CD4-positive, alpha-beta T cell (primary cell): ENCODE measurements at regions not wholly inside any gene's neighbourhood (a gene's known extent, or its start where the extent isn't known, plus 50 kb on each side); places are given as distances from the start of the nearest gene placed in this dataset.

ENCODE experiments used
- ATAC-seq: fragments of 200-7000 bp; cut with Tn5 transposase; one replicate; pipeline ENCODE4 v1.10.0; 2022; ENCODE audit warnings: mild to moderate bottlenecking; ENCODE audit not compliant: poor library complexity
- CTCF ChIA-PET: fragments of 350-600 bp; sonication (Branson Sonifier 250); formaldehyde crosslinking; loops from one replicate; lab custom pipeline; 2021; ENCODE audit warnings: antibody characterized with exemption, inconsistent platforms; lab: Charles Lee
- POLR2A ChIA-PET: fragments of 350-600 bp; sonication (Branson Sonifier 250); formaldehyde crosslinking; loops from one replicate; lab custom pipeline; 2021; ENCODE audit warnings: antibody characterized with exemption, inconsistent platforms; lab: Charles Lee
- DNase-seq, 14 experiments: peaks; one replicate each; pipeline ENCODE4 v3.0.0-alpha.2; 2013 to 2020; ENCODE audit warnings: mixed read lengths in 2 of 14
- H3K27ac ChIP-seq, 2 donors: one replicate each; pipeline versions ENCODE4 v1.5.1 to v1.7.0; 2013; ENCODE audit warnings: low read length in 2 of 2, low read depth in 1 of 2, mild to moderate bottlenecking in 1 of 2
- H3K27me3 ChIP-seq, 2 experiments: 1 replicate in 1 of 2; 2 replicates in 1 of 2; pipeline versions ENCODE4 v1.6.1 to v1.7.0; 2013; ENCODE audit warnings: low read length in 2 of 2, control low read depth in 1 of 2, mild to moderate bottlenecking in 1 of 2, moderate library complexity in 1 of 2; ENCODE audit not compliant: insufficient read depth in 2 of 2, control insufficient read depth in 1 of 2
- H3K36me3 ChIP-seq: one replicate; pipeline ENCODE4 v1.6.1; 2013; ENCODE audit warnings: low read length, control low read depth; ENCODE audit not compliant: insufficient read depth
- H3K4me1 ChIP-seq: one replicate; pipeline ENCODE4 v1.6.1; 2013; ENCODE audit warnings: low read length, control low read depth; ENCODE audit not compliant: insufficient read depth
- H3K4me3 ChIP-seq: one replicate; pipeline ENCODE4 v1.5.1; 2013; ENCODE audit warnings: mild to moderate bottlenecking, low read length, moderate library complexity
- H3K9me3 ChIP-seq, 2 experiments: 1 replicate in 1 of 2; 2 replicates in 1 of 2; pipeline versions ENCODE4 v1.6.1 to v1.7.0; 2013; ENCODE audit warnings: low read length in 2 of 2, mild to moderate bottlenecking in 2 of 2, control low read depth in 1 of 2, moderate library complexity in 1 of 2; ENCODE audit not compliant: control insufficient read depth in 1 of 2, insufficient read depth in 1 of 2
- H3K27ac Mint-ChIP-seq: one replicate; pipeline ENCODE4 v1.8.0; 2020; ENCODE audit warnings: mixed read lengths
- H3K27me3 Mint-ChIP-seq: one replicate; pipeline ENCODE4 v1.8.0; 2021; ENCODE audit warnings: mixed read lengths
- H3K36me3 Mint-ChIP-seq: one replicate; pipeline ENCODE4 v1.8.0; 2021; ENCODE audit warnings: low read depth, mixed read lengths
- H3K4me1 Mint-ChIP-seq: one replicate; pipeline ENCODE4 v1.8.0; 2021; ENCODE audit warnings: low read depth, mixed read lengths
- H3K4me3 Mint-ChIP-seq: one replicate; pipeline ENCODE4 v1.8.0; 2020; ENCODE audit warnings: mild to moderate bottlenecking, mixed read lengths
- H3K9me3 Mint-ChIP-seq: one replicate; pipeline ENCODE4 v1.8.0; 2020; ENCODE audit warnings: mixed read lengths
- CTCF ChIP-seq: fragments of 200-600 bp; IDR thresholded peaks from one replicate; pipeline ENCODE4 v1.8.0; 2022; ENCODE audit warnings: antibody characterized with exemption, mild to moderate bottlenecking
- intact Hi-C, 2 experiments: fragments of 100-400 bp; cut with DNase I in 1 of 2; cut with micrococcal nuclease in 1 of 2; formaldehyde crosslinking; loops; one replicate each; pipeline versions ENCODE4 v1.15.1 to v1.9.0; 2023 to 2025; cut with DNase I, micrococcal nuclease

GRCh38 chr9:106339882-106340281 lies 523.1 kb upstream of the ZNF462 start:
- no peaks in the 10 kb centered on the region for H3K36me3 Mint-ChIP-seq
- intact Hi-C loops, result no loop called here
- Histone ChIP-seq H3K4me1 (no peaks in the 10 kb centered on the region), H3K4me3 (no peak overlapping the region), H3K27me3 (no peaks in the 10 kb centered on the region), H3K27ac (no peak overlapping the region), H3K9me3 (no peaks in the 10 kb centered on the region), H3K36me3 (no peaks in the 10 kb centered on the region)
- ChIA-PET POLR2A (no interaction called here), CTCF (no interaction called here)
- H3K27ac Mint-ChIP-seq, result no peak overlapping the region
- DNase-seq, result no peak
- peaks cover 10% of the 10 kb centered on the region for H3K9me3 Mint-ChIP-seq
- H3K4me1 Mint-ChIP-seq, result no peaks in the 10 kb centered on the region
- no peak for ATAC-seq
- H3K27me3 Mint-ChIP-seq, result no peaks in the 10 kb centered on the region
- H3K4me3 Mint-ChIP-seq, result no peak overlapping the region
- TF ChIP-seq CTCF, result no peak

- POLR2A ChIA-PET, result no interaction called here
- CTCF ChIA-PET, result no interaction called here
- no peak overlapping the region for H3K4me3 Mint-ChIP-seq
- ATAC-seq (no peak), DNase-seq (no peak)
- H3K27me3 ChIP-seq, result no peaks in the 10 kb centered on the region
- no peaks in the 10 kb centered on the region for H3K9me3 ChIP-seq
- H3K4me1 ChIP-seq, result no peaks in the 10 kb centered on the region
- intact Hi-C loops, result no loop called here
- peaks cover 5% of the 10 kb centered on the region for H3K9me3 Mint-ChIP-seq
- no peaks in the 10 kb centered on the region for H3K36me3 ChIP-seq
- no peak for TF ChIP-seq CTCF
- no peak overlapping the region for H3K27ac ChIP-seq
- no peaks in the 10 kb centered on the region for H3K36me3 Mint-ChIP-seq
- no peaks in the 10 kb centered on the region for H3K4me1 Mint-ChIP-seq
- H3K27ac Mint-ChIP-seq, result no peak overlapping the region
- H3K27me3 Mint-ChIP-seq, result no peaks in the 10 kb centered on the region
- no peak overlapping the region for H3K4me3 ChIP-seq
These were observed 512.2 kb upstream of the ZNF462 start for GRCh38 chr9:106350777-106351176.

- Mint-ChIP-seq H3K4me3 (no peak overlapping the region), H3K36me3 (no peaks in the 10 kb centered on the region), H3K27me3 (no peaks in the 10 kb centered on the region), H3K4me1 (no peaks in the 10 kb centered on the region), H3K27ac (no peak overlapping the region), H3K9me3 (peaks cover 13% of the 10 kb centered on the region)
- ATAC-seq (no peak), DNase-seq (no peak)
- Histone ChIP-seq H3K27me3 (no peaks in the 10 kb centered on the region), H3K4me1 (no peaks in the 10 kb centered on the region), H3K27ac (no peak overlapping the region), H3K9me3 (peaks cover 0 to 16% of the 10 kb centered on the region in 2 experiments), H3K4me3 (no peak overlapping the region), H3K36me3 (no peaks in the 10 kb centered on the region)
- intact Hi-C loops, result no loop called here
- ChIA-PET CTCF (no interaction called here), POLR2A (no interaction called here)
- no peak for TF ChIP-seq CTCF
These were observed 506.0 kb upstream of the ZNF462 start for GRCh38 chr9:106356924-106357323.
